ENCODE measurements at regions not wholly inside any gene's neighbourhood (a gene's known extent, or its start where the extent isn't known, plus 50 kb on each side); places are given as distances from the start of the nearest gene placed in this dataset.

- no peak for TF ChIP-seq CTCF (IDR thresholded peaks at IDR 0.05 in 2 of 3, conservative IDR thresholded peaks at IDR 0.05 in 1 of 3; ENCODE audit: borderline replicate concordance in 1 of 3, insufficient read depth in 1 of 3, low read depth in 2 of 3, low read length in 2 of 3)
- TF ChIP-seq ZNF274 (IDR thresholded peaks at IDR 0.05; ENCODE audit: low read depth, low read length) = no peak
- TF ChIP-seq EZH2 (IDR thresholded peaks at IDR 0.05) = no peak
- TF ChIP-seq EZH2phosphoT487 (IDR thresholded peaks at IDR 0.05; ENCODE audit: borderline replicate concordance) = no peak
- TF ChIP-seq SIN3A (IDR thresholded peaks at IDR 0.05; ENCODE audit: low read depth) = no peak
- TF ChIP-seq MAX (IDR thresholded peaks at IDR 0.05) = no peak
- TF ChIP-seq SRF (IDR thresholded peaks at IDR 0.05; ENCODE audit: low read depth) = no peak
- TF ChIP-seq RAD21 (IDR thresholded peaks at IDR 0.05; ENCODE audit: low read depth) = no peak
- TF ChIP-seq SP1 (IDR thresholded peaks at IDR 0.05; ENCODE audit: low read depth) = no peak
Measured at GRCh38 chr10:59578741-59579140, 130.9 kb downstream of the SLC16A9 start (continued).

- Histone ChIP-seq H3K9ac (ENCODE audit: low read length) (no peak overlapping the region), H3K79me2 (ENCODE audit: insufficient read depth, low read length) (no peaks in the 10 kb centered on the region), H4K20me1 (ENCODE audit: insufficient read depth) (no peaks in the 10 kb centered on the region), H3K9me3 (ENCODE audit: control insufficient read depth in 1 of 2, insufficient read depth in 1 of 2, low read depth in 1 of 2, low read length in 2 of 2) (no peaks in the 10 kb centered on the region), H2AFZ (ENCODE audit: low read depth, low read length, poor library complexity, severe bottlenecking) (no peak overlapping the region), H3K4me2 (ENCODE audit: low read length) (no peak overlapping the region), H3K36me3 (ENCODE audit: control insufficient read depth in 1 of 2, insufficient read depth in 2 of 2, low read length in 2 of 2) (no peaks in the 10 kb centered on the region), H3K9me2 (ENCODE audit: insufficient read depth) (no peaks in the 10 kb centered on the region), H3K4me3 (replicated peaks in 1 of 2; ENCODE audit: low read depth in 1 of 2, low read length in 2 of 2) (no peak overlapping the region), H3K4me1 (ENCODE audit: control insufficient read depth in 1 of 2, insufficient read depth in 2 of 2, low read length in 2 of 2) (no peaks in the 10 kb centered on the region), H3K27ac (ENCODE audit: low read depth, low read length) (no peak overlapping the region), H3K27me3 (ENCODE audit: insufficient read depth, low read length) (peaks cover 34% of the 10 kb centered on the region)
- no peak for TF ChIP-seq ELF1 (IDR thresholded peaks at IDR 0.05; ENCODE audit: borderline replicate concordance, low read depth)
- TF ChIP-seq CEBPB (IDR thresholded peaks at IDR 0.05; ENCODE audit: low read depth) = no peak
- no peak for TF ChIP-seq EZH2 (IDR thresholded peaks at IDR 0.05)
- no peak for TF ChIP-seq SIN3A (IDR thresholded peaks at IDR 0.05; ENCODE audit: low read depth)
- no peak for TF ChIP-seq EGR1 (IDR thresholded peaks at IDR 0.05; ENCODE audit: low read depth)
- TF ChIP-seq POLR2AphosphoS5 (IDR thresholded peaks at IDR 0.05; ENCODE audit: low read depth, low read length) = no peak
- TF ChIP-seq POLR2A (IDR thresholded peaks at IDR 0.05; ENCODE audit: borderline replicate concordance, extremely low read depth, insufficient read depth, insufficient read length) = no peak
- TF ChIP-seq YY1 (IDR thresholded peaks at IDR 0.05; ENCODE audit: extremely low read depth, insufficient replicate concordance, low read depth, low read length) = no peak
- TF ChIP-seq CBX3 (IDR thresholded peaks at IDR 0.05; ENCODE audit: low read depth) = no peak
- no peak for TF ChIP-seq CTCF (IDR thresholded peaks at IDR 0.05 in 2 of 3, conservative IDR thresholded peaks at IDR 0.05 in 1 of 3; ENCODE audit: borderline replicate concordance in 1 of 3, insufficient read depth in 1 of 3, low read depth in 2 of 3, low read length in 2 of 3)
- no peak for TF ChIP-seq FOSL1 (IDR thresholded peaks at IDR 0.05; ENCODE audit: low read depth)
- TF ChIP-seq SRF (IDR thresholded peaks at IDR 0.05; ENCODE audit: low read depth) = no peak
- no TSS peak for BruUV-seq (replicated peaks)
- ATAC-seq (no peak), DNase-seq (ENCODE audit: low read depth, low spot score) (no peak)
- intact Hi-C loops (cut with micrococcal nuclease) = no loop called here
- ChIA-PET RAD21 (ENCODE audit: low non-redundant PET in 1 of 2, low total read pairs in 2 of 2, uncharacterized antibody in 2 of 2, unreplicated experiment in 2 of 2) (no interaction called here), POLR2A (no interaction called here), CTCF (no interaction called here)
Measured at GRCh38 chr10:59577984-59578383, 131.7 kb downstream of the SLC16A9 start.

Data from HCT116 (cell line).